ENCODE measurements at regions not wholly inside any gene's neighbourhood (a gene's known extent, or its start where the extent isn't known, plus 50 kb on each side); places are given as distances from the start of the nearest gene placed in this dataset.

GRCh38 chr17:33504571-33504970 is 211.5 kb upstream of the ASIC2 start:
- H3K27ac ChIP-seq = no peak overlapping the region
- no peak for TF ChIP-seq CTCF (IDR thresholded peaks at IDR 0.05)
- no peak overlapping the region for H3K4me3 ChIP-seq
- no peaks in the 10 kb centered on the region for H3K27me3 ChIP-seq
- H3K36me3 ChIP-seq = no peaks in the 10 kb centered on the region
- H3K9me3 ChIP-seq = no peaks in the 10 kb centered on the region
- H3K4me1 ChIP-seq = peaks cover 0 to 10% of the 10 kb centered on the region in 2 donors
- intact Hi-C loops (cut with DNase I) = no loop called here
- DNase-seq (no peak), ATAC-seq (no peak)

DNA sequence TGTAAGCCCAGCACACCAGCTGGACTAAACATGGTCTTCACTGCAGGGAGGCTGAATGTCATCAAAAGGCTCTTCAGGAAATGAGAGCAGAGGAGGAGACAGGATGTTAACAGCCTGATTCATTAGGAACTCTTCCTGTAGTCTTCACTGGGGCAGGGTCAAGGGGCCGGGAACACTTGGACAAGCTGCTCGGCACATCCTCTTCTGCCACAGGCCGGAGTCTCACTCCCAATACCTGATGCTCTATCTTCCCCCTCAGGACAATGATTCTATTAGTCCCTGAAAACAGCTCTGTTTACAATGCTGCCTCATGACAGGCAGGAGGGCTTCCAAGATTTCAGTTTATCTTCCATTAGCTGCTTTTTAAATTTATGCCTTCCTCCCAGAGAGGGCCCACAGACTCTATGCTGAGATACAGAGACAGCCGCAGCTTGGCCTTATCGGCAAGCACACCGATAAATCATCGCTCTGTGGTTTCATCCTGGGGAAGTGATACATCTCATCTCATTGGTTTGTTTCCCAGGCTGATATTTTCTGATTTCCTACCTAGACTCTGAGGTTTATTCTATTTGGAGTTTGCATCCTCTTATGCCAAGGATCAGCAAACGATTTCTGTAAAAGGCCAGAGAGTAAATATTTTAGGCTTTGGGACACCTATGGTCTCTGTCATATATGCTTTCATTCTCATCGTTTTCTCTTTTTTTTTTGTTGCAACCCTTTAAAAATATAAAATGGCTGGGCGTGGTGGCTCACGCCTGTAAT is 214.0 kb upstream of the ASIC2 start:
- intact Hi-C loops (cut with DNase I) = no loop called here
- Histone ChIP-seq H3K27ac (peak overlapping the region in 1 of 2 donors; percentile 13), H3K36me3 (no peaks in the 10 kb centered on the region), H3K9me3 (no peaks in the 10 kb centered on the region), H3K27me3 (no peaks in the 10 kb centered on the region), H3K4me3 (no peak overlapping the region), H3K4me1 (peaks cover 0 to 10% of the 10 kb centered on the region in 2 donors)
- peak; percentile 30 for ATAC-seq
- TF ChIP-seq CTCF (IDR thresholded peaks at IDR 0.05) = no peak
- peak in 1 of 4 donors; percentile 35 for DNase-seq

DNA sequence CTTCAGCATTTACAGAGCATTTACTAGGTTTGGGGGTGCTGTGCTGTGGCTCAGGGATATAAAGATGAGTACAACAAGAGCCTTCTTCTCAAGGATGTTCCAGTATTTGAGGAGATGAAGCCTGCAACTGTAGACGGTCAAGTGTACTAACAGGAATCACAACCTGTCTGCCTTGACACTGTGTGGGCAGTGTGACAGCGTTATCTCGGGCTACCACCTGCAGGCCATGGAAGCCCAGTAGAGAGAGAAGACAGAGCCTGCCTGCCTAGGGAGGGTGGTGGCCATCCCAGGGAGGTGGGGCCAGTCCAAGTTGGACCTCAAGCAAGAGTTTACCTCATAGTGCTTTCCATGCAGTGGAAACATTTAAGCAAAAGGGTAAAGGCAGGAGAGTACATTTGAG is 215.1 kb upstream of the ASIC2 start:
- Histone ChIP-seq H3K36me3 (no peaks in the 10 kb centered on the region), H3K27ac (no peak overlapping the region), H3K4me1 (peaks cover 0 to 10% of the 10 kb centered on the region in 2 donors), H3K27me3 (no peaks in the 10 kb centered on the region), H3K9me3 (no peaks in the 10 kb centered on the region), H3K4me3 (no peak overlapping the region)
- DNase-seq = no peak
- intact Hi-C loops (cut with DNase I) = no loop called here
- TF ChIP-seq CTCF (IDR thresholded peaks at IDR 0.05) = no peak
- no peak for ATAC-seq

DNA sequence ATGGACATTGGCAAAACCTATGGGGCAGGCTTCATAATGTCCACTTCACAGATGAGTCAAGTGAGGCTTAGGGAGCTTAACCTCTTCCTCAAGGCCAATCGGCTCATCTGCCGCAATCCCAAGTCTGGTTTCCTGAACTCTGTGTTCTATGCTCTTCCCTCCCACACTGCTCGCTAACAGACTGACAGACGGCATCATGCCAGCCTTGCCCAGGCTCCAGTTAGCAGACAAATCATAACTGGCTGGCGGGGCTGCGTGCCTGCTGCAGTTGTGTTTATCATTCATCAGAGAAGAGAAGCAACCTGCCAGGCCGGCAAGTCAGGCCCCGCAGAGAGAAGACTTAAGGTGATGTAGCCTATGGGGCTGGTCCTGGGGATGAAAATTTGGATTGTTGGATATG is 216.2 kb upstream of the ASIC2 start:
- Histone ChIP-seq H3K9me3 (no peaks in the 10 kb centered on the region), H3K4me1 (peaks cover 0 to 10% of the 10 kb centered on the region in 2 donors), H3K27me3 (no peaks in the 10 kb centered on the region), H3K27ac (no peak overlapping the region), H3K36me3 (no peaks in the 10 kb centered on the region), H3K4me3 (no peak overlapping the region)
- ATAC-seq = no peak
- no peak for TF ChIP-seq CTCF (IDR thresholded peaks at IDR 0.05)
- intact Hi-C loops (cut with DNase I) = no loop called here
- no peak for DNase-seq

- DNase-seq (no peak), ATAC-seq (no peak)
- intact Hi-C loops (cut with DNase I) = no loop called here
- H3K9me3 ChIP-seq = no peaks in the 10 kb centered on the region
- H3K4me3 ChIP-seq = no peak overlapping the region
- H3K36me3 ChIP-seq = no peaks in the 10 kb centered on the region
- no peaks in the 10 kb centered on the region for H3K27me3 ChIP-seq
- TF ChIP-seq CTCF (IDR thresholded peaks at IDR 0.05) = no peak
- no peak overlapping the region for H3K27ac ChIP-seq
- peaks cover 0 to 10% of the 10 kb centered on the region in 2 donors for H3K4me1 ChIP-seq
These were observed 218.6 kb upstream of the ASIC2 start for GRCh38 chr17:33511670-33512069.

Data from left lung (tissue), 4 donors.